Astrocyte of the hippocampus (primary cell): ENCODE measurements at regions not wholly inside any gene's neighbourhood (a gene's known extent, or its start where the extent isn't known, plus 50 kb on each side); places are given as distances from the start of the nearest gene placed in this dataset.
"Not testable (repeated sequence)": the region's sequence is repeated elsewhere in the genome, so short reads cannot be mapped to it uniquely, and the experiment has no call there.

Experiments
- DNase-seq: peaks from one replicate; pipeline ENCODE4 v3.0.0; 2011; ENCODE audit warnings: low read depth, low spot score

DNA sequence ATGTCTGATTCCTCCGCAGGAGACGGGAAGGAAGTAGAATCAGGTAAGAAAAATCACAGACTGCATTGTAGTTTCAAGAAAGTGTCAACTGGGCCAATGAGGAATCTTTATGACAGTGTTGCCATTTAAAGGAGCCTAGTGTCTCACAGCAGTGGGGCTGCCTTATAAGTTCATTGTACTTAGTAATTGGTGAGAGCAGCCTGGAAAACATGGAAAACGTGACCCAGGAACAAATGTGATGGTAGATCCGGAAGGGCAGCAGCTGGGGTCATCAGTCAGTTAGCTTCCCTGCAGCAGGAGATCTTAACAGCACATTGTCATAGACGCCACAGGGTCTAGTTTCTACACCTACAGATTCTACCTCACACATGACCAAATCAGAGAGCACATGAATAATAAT, 630.0 kb upstream of the LMO3 start:
- no peak for DNase-seq

DNA sequence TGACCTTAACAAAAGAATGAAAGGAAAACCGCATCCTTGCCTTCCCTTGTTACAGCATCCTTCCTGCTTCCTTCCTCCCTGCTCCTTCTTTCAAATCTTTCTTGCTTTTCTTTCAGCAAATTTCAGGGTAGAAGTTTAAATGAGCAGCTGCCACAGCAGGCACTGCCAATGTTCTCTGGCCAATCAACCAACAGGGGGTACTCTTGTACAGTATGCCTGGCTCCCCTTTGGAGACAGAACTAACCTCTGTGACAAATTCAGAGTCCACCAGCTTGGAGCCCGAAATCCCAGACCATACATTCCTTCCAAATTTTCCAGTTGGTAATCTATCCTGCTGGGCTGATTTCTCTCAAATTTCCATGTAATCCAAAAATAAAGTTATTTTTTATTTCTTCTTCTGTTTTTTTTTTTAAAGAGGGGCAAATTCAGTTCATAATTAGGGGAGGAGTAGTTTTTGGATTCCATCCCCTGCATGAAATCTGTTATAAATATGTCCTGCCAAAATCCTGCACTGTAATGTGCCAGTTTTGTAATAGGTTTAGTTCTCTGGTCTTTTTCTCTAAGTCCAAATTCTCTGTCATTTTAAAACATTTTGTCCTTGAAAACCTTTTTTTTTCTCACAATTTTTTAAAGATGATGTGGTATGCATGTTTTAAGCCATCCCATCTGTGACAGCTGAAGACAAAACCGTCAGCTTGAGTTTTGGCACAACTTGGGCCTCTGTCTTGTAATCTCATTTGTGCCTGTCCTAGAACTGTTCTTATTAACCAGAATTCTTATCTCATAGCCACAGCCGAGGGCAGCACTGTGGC, 610.0 kb upstream of the LMO3 start:
- DNase-seq, result no peak

- no peak for DNase-seq
These were observed 609.0 kb upstream of the LMO3 start for GRCh38 chr12:17214929-17215328.

DNA sequence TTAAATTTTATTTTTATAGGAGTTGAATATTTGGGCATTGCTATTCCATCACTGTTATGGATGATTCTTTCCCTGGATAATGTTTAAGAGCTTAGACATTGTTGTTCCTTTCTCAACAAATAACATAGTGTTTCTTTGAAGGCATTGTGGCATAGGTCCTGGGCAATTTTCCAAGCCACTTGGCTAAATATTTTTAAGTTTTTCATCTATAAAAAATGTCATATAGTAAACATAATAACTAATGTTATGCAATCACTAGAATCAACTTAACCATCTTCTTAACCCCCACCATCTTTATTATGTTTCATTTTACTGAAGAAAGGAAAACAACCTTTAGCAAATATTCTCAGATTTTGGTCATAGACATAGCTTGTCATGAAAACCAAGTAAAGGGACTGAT, 600.6 kb upstream of the LMO3 start:
- DNase-seq, result no peak

GRCh38 chr12:17204289-17205054, 598.5 kb upstream of the LMO3 start:
- DNase-seq, result no peak

GRCh38 chr12:17203497-17203896, 597.5 kb upstream of the LMO3 start:
- DNase-seq, result no peak

- DNase-seq, result no peak
These were observed 592.0 kb upstream of the LMO3 start for GRCh38 chr12:17197971-17198370.

- DNase-seq, result no peak
These were observed 586.8 kb upstream of the LMO3 start for GRCh38 chr12:17192721-17193120.

- no peak for DNase-seq
These were observed 563.9 kb upstream of the LMO3 start for GRCh38 chr12:17169726-17170471.

- no peak for DNase-seq
These were observed 553.7 kb upstream of the LMO3 start for GRCh38 chr12:17159506-17160300.

- DNase-seq, result no peak
These were observed 552.2 kb upstream of the LMO3 start for GRCh38 chr12:17158201-17158600.

GRCh38 chr12:17151917-17152316, 546.0 kb upstream of the LMO3 start:
- DNase-seq, result no peak

DNA sequence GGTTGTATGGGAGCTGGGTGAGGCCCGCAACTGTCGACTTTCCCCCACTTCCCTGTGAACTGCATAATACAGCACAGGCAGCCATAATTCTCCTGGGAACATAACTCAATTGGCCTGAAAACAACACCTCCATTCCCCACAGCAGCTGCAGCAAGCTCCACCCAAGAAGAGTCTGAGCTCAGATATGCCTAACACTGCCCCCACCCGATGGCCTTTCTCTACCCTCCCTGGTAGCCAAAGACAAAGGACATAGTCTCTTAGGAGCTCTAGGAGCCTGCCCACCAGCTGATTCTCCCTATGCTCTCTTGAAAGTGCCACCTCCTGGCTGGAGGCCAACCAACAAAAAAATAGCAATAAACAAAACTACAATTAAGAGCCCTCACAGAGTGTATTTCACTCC, 542.7 kb upstream of the LMO3 start:
- no peak for DNase-seq

DNA sequence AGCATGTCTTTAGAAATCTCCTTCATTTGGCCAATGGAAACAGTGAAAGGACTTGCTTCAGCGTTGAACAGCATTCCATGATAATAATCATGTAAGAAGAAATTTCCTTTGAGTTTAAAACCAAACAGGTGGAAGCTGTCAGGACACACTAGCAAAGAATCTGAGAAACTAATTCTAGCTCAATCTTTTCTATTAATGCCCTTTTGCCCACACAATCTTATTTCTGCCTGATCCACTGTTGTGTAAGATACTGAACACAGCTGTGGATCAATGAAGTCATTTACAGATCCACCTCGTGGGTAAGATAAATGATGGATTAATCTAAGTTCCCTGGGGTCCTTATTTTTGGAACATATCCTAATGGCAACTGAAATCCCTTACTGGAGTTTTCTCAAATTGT, 536.9 kb upstream of the LMO3 start:
- no peak for DNase-seq

DNA sequence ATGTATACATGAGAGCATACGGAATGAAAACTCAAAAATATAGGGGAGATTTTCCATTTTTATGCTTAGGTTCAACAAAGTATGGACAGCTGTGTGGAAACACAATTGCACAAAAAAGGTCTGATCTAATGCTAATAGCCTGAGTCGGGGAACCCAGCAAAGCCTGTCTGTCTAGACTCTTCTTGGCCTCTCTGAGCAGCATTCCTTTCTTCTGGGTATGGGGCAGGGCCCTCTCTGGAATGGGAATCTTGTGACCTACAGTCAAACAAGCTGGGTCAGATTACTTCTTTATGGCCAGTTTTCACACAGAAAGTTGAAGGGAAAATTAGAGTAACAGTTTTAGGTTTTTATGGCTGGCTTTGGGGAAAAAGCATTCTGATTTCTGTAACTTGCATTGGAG, 534.0 kb upstream of the LMO3 start:
- peak; percentile 1 for DNase-seq

DNA sequence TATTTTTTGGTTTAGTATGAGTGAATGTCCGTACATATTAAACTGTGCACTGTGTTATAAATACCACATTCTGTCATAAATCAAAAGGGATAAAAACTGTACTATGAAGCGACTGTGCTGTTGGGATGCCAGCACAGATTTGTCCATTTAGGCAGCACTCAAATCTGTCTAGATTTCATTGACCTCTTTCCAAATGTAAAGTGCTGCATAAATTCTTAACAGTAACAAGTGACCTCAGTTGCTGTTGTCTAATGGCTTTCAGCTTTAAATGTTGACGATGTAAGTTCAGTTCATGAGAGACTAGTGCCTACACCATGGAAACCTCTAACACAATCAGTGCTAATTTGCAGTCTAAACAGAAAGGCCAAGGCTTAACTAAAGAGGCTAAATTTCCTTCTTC, 531.4 kb upstream of the LMO3 start:
- no peak for DNase-seq

DNA sequence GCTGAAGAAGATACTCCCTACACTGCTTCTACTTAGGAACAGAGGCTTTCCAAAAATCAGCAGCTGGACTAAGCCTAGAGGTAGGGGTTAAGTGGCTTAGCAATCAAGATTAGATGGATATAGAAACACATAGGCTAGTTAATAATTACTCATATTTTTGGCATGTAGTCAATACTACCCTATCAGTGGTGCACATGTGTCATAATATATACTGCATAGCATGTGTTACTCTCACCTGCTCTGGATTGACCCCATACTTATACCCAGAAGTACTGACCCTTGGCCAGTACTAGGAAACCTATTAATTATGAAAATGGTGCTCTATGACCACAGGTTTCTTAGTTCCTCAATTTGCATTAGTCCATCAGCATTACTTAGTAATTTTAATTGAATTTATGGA, 528.4 kb upstream of the LMO3 start:
- no peak for DNase-seq

- no peak for DNase-seq
These were observed 526.4 kb upstream of the LMO3 start for GRCh38 chr12:17132336-17132735.

DNA sequence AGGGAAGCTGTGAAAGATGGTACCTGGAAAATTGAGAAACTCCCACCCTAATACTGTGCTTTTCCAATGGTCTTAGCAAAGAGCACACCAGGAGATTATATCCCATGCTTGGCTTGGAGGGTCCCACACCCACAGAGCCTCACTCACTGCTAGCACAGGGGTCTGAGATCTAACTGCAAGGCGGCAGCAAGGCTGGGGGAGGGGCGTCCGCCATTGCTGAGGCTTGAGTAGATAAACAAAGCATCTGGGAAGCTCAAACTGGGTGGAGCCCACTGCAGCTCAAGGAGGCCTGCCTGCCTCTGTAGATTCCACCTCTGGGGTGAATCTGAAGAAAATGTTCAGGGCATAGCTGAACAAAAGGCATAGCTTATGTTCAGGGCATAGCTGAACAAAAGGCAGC, 510.6 kb upstream of the LMO3 start:
- not testable (repeated sequence) for DNase-seq

DNA sequence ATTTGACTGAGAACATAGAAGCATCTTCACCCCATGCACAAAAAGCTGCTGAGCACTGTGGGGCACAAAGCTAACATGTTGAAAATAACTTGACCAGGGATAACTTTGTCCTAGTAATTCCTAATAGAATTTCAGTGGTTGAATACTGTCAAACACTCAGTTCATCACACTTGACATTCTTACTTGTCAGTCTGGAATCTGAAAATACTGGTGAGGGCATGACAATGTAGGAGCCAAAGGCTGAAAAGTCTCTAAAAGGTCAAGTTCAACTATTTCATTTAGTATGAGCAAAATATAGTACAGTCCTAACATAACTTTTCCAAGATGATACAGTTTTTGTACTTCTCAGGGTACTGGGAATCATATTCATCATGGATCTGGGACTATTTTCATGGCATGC, 504.4 kb upstream of the LMO3 start:
- DNase-seq, result no peak

- peak; percentile 35 for DNase-seq
These were observed 503.0 kb upstream of the LMO3 start for GRCh38 chr12:17108877-17109541.
